ENCODE measurements at regions not wholly inside any gene's neighbourhood (a gene's known extent, or its start where the extent isn't known, plus 50 kb on each side); places are given as distances from the start of the nearest gene placed in this dataset.

GRCh38 chr21:23977971-23978370 is 1629.3 kb downstream of the MRPL39 start:
- H3K56ac ChIP-seq (replicated peaks; ENCODE audit: insufficient read length, low read depth, low read length), result no peak overlapping the region
- WGBS, 2 experiments (ENCODE audit: extremely low coverage in 1 of 2, insufficient coverage in 1 of 2, insufficient read length in 1 of 2, insufficient replicate concordance in 2 of 2, low coverage in 1 of 2, low lambda C conversion rate in 2 of 2, missing lambda C conversion rate in 1 of 2), result 88% methylated on average over 2 of the region's 2 CpGs; no CpG with 5 or more reads in 1 of the 2 experiments
- H3K4me2 ChIP-seq (ENCODE audit: insufficient read depth in 1 of 2, low read depth in 2 of 2, low read length in 2 of 2), result no peak overlapping the region
- H2BK20ac ChIP-seq (ENCODE audit: low read length), result no peak overlapping the region
- DNase-seq (ENCODE audit: low read depth in 1 of 2, low spot score in 2 of 2) (no peak), FAIRE-seq (no peak)
- H4K5ac ChIP-seq (ENCODE audit: insufficient read length, low read depth, low read length), result no peak overlapping the region
- no peaks in the 10 kb centered on the region for H3K23me2 ChIP-seq (ENCODE audit: low read depth, low read length)
- H3K4me1 ChIP-seq (replicated peaks in 1 of 4; ENCODE audit: control insufficient read depth in 3 of 4, insufficient read depth in 4 of 4, low read length in 3 of 4), result no peaks in the 10 kb centered on the region
- H3K36me3 ChIP-seq (ENCODE audit: control insufficient read depth in 2 of 4, insufficient read depth in 4 of 4, low read length in 3 of 4), result no peaks in the 10 kb centered on the region
- no peak overlapping the region for H4K8ac ChIP-seq (ENCODE audit: extremely low read depth, insufficient read depth, low read length)
- no peak overlapping the region for H2BK12ac ChIP-seq (ENCODE audit: low read depth, low read length)
- H3K14ac ChIP-seq (ENCODE audit: insufficient read length), result no peak overlapping the region
- CTCF ChIA-PET (ENCODE audit: partially characterized antibody), result interaction anchor here (2.3 kb wide), 1 partner anchor 9 kb away, joined by 6 read pairs; no protein-coding TSS in a partner anchor
- POLR2A ChIA-PET (ENCODE audit: partially characterized antibody), result no interaction called here
- H3K9ac ChIP-seq (replicated peaks in 1 of 4; ENCODE audit: extremely low read depth in 1 of 4, low read depth in 3 of 4, low read length in 3 of 4), result no peak overlapping the region
- H3K23ac ChIP-seq (ENCODE audit: insufficient read length), result no peak overlapping the region
- no peak overlapping the region for H3K4ac ChIP-seq (replicated peaks; ENCODE audit: insufficient read length, low read depth, low read length)
- no peaks in the 10 kb centered on the region for H3K27me3 ChIP-seq (replicated peaks in 1 of 4; ENCODE audit: control insufficient read depth in 3 of 4, extremely low read depth in 1 of 4, insufficient read depth in 3 of 4, low read length in 3 of 4)
- no peaks in the 10 kb centered on the region for H4K20me1 ChIP-seq (replicated peaks in 1 of 2; ENCODE audit: control insufficient read depth in 1 of 2, insufficient read depth in 2 of 2, low read length in 2 of 2)
- H3K18ac ChIP-seq (ENCODE audit: extremely low read depth, low read length), result no peak overlapping the region
- no peak overlapping the region for H2AK5ac ChIP-seq (ENCODE audit: low read depth, low read length)
- no peak overlapping the region for H2BK120ac ChIP-seq (replicated peaks; ENCODE audit: low read depth, low read length)
- H3K79me1 ChIP-seq (ENCODE audit: low read depth, low read length), result no peaks in the 10 kb centered on the region
- H4K91ac ChIP-seq (replicated peaks; ENCODE audit: insufficient read length, low read length), result no peak overlapping the region
- no peak overlapping the region for H2AFZ ChIP-seq (ENCODE audit: low read length)
- H3K9me3 ChIP-seq (ENCODE audit: insufficient read depth in 2 of 2, low read depth in 1 of 2, low read length in 1 of 2), result peaks cover 15 to 24% of the 10 kb centered on the region in 2 experiments
- H3K4me3 ChIP-seq (ENCODE audit: extremely low read depth in 1 of 4, insufficient read depth in 2 of 4, low read depth in 3 of 4, low read length in 4 of 4), result no peak overlapping the region
- no peak overlapping the region for H2BK15ac ChIP-seq (ENCODE audit: low read length)
- H2BK5ac ChIP-seq (ENCODE audit: low read depth, low read length), result no peak overlapping the region
- H3K27ac ChIP-seq (ENCODE audit: low read depth, low read length), result no peak overlapping the region
- H3K79me2 ChIP-seq (ENCODE audit: control insufficient read depth in 1 of 2, insufficient read depth in 2 of 2, low read length in 2 of 2), result no peaks in the 10 kb centered on the region
- TF ChIP-seq SP2 (IDR thresholded peaks at IDR 0.05; ENCODE audit: low read length), result no peak
